HEK293T (cell line): ENCODE measurements at regions not wholly inside any gene's neighbourhood (a gene's known extent, or its start where the extent isn't known, plus 50 kb on each side); places are given as distances from the start of the nearest gene placed in this dataset.

ENCODE experiments used
- CTCF ChIA-PET: fragments of 350-600 bp; formaldehyde crosslinking; extraction: SDS; loops from one replicate; lab custom pipeline; 2021; ENCODE audit warnings: antibody characterized with exemption, inconsistent platforms; lab: Yijun Ruan, JAX
- POLR2A ChIA-PET: fragments of 350-600 bp; formaldehyde crosslinking; extraction: SDS; loops from one replicate; lab custom pipeline; 2020; ENCODE audit warnings: antibody characterized with exemption, inconsistent platforms; lab: Yijun Ruan, JAX
- DNase-seq: peaks from one replicate; pipeline ENCODE4 v3.0.0; 2012; ENCODE audit warnings: mixed read lengths; ENCODE audit errors: extremely low spot score
- ARNT ChIP-seq: fragments of 450-650 bp; IDR thresholded peaks from 2 replicates; pipeline ENCODE4 v1.6.1; 2017; ENCODE audit warnings: mild to moderate bottlenecking
- BHLHE40 ChIP-seq: fragments of 450-650 bp; IDR thresholded peaks from 2 replicates; pipeline ENCODE4 v1.6.1; 2016; ENCODE audit warnings: mild to moderate bottlenecking, moderate library complexity, borderline replicate concordance
- CTBP1 ChIP-seq: fragments of 450-650 bp; IDR thresholded peaks from 2 replicates; pipeline ENCODE4 v1.6.1; 2016; ENCODE audit warnings: borderline replicate concordance
- ELF4 ChIP-seq: fragments of 450-650 bp; IDR thresholded peaks from 2 replicates; pipeline ENCODE4 v1.6.1; 2017; ENCODE audit warnings: antibody characterized with exemption
- FOXA1 ChIP-seq: fragments of 450-650 bp; IDR thresholded peaks from 2 replicates; pipeline ENCODE4 v1.6.1; 2016; ENCODE audit warnings: mild to moderate bottlenecking
- FOXK2 ChIP-seq: fragments of 450-650 bp; IDR thresholded peaks from 2 replicates; pipeline ENCODE4 v1.6.1; 2016; ENCODE audit warnings: mild to moderate bottlenecking
- FOXM1 ChIP-seq: fragments of 450-650 bp; IDR thresholded peaks from 2 replicates; pipeline ENCODE4 v1.6.1; 2017; ENCODE audit warnings: mild to moderate bottlenecking, borderline replicate concordance
- HDGF ChIP-seq: fragments of 450-650 bp; IDR thresholded peaks from 2 replicates; pipeline ENCODE4 v1.6.1; 2017; ENCODE audit warnings: antibody characterized with exemption, borderline replicate concordance
- L3MBTL2 ChIP-seq: fragments of 450-650 bp; conservative IDR thresholded peaks from 2 replicates; pipeline ENCODE4 v1.6.1; 2016; ENCODE audit warnings: mild to moderate bottlenecking
- LEF1 ChIP-seq: fragments of 450-650 bp; IDR thresholded peaks from 2 replicates; pipeline ENCODE4 v1.6.1; 2017; ENCODE audit warnings: mild to moderate bottlenecking, borderline replicate concordance
- NFRKB ChIP-seq: fragments of 450-650 bp; IDR thresholded peaks from 2 replicates; pipeline ENCODE4 v1.6.1; 2016; ENCODE audit warnings: mild to moderate bottlenecking, moderate library complexity
- SP1 ChIP-seq: fragments of 450-650 bp; IDR thresholded peaks from 2 replicates; pipeline ENCODE4 v1.6.1; 2017
- SUZ12 ChIP-seq: fragments of 450-650 bp; IDR thresholded peaks from 2 replicates; pipeline ENCODE4 v1.6.1; 2016; ENCODE audit warnings: mild to moderate bottlenecking
- TARDBP ChIP-seq: fragments of 450-650 bp; IDR thresholded peaks from 2 replicates; pipeline ENCODE4 v1.6.1; 2016
- ZNF384 ChIP-seq: fragments of 450-650 bp; IDR thresholded peaks from 2 replicates; pipeline ENCODE4 v1.6.1; 2016
- TF ChIP-seq, protein P1 (sequence below): fragments of 450-650 bp; IDR thresholded peaks from 2 replicates; pipeline ENCODE4 v1.6.1; 2016

DNA sequence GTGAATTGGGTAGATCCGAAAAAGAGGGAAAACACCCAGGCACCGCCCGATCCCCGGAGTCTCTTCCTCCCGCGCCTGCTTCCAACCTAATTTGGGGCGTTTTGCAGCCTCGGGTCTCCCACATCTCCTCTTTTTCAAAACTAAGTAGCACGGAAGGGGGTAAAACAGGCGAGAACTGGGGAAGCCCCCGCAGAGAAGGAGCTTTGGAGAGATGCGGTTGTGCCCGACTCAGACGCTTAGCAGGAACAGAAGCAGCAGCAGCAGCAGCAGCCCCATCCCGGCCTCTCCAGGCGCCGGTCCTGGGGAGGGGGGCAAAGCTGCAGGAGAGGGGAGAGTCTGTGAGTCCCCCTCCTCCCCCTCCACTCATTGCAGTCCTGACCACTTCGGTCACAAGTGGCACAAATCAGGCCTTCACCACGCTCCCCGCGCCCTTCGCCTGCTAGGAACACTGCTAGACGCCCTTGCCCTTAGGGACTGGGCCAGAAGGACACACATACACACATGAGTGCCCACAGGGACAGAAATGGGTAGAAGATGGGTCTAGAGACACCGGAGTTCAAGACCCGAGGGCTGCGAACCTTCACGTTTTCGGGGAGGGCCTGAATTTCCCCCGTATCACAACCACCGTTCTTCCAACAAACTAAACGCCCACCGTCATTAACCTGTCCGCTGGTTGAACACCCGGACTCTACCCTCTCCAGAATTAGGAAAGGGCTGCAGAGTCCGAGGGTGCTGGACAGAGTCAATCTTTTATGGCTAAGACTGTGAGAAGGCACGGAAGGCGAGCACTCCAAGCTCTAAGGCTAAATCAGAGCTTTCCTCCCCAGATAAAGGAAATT, 98.3 kb upstream of the HSD17B12 start:
- ChIA-PET CTCF (no interaction called here), POLR2A (interaction anchor here (0.7 to 1.0 kb wide), 2 partner anchors 8 to 224 kb away, joined by 3 read pairs; partner anchors contain the start of gene TTC17)
- TF ChIP-seq BHLHE40, result no peak
- TF ChIP-seq NFRKB, result no peak
- no peak for TF ChIP-seq TARDBP
- no peak for TF ChIP-seq FOXK2
- no peak for TF ChIP-seq ZNF384
- TF ChIP-seq CTBP1, result no peak
- DNase-seq, result no peak

- no peak for DNase-seq
- POLR2A ChIA-PET, result interaction anchor here (0.7 to 1.0 kb wide), 2 partner anchors 8 to 225 kb away, joined by 3 read pairs; partner anchors contain the start of gene TTC17
- CTCF ChIA-PET, result no interaction called here
- TF ChIP-seq FOXM1 (no peak), SUZ12 (no peak)
Measured at GRCh38 chr11:43582863-43583462, 97.6 kb upstream of the HSD17B12 start.

- POLR2A ChIA-PET, result interaction anchor here (1.0 kb wide), 1 partner anchor 225 kb away, joined by 3 read pairs; the partner anchor contains the start of gene TTC17
- CTCF ChIA-PET, result no interaction called here
- TF ChIP-seq ARNT (no peak), HDGF (no peak), FOXK2 (no peak), NFRKB (no peak), L3MBTL2 (no peak), FOXM1 (no peak), LEF1 (no peak), SP1 (no peak), CTBP1 (no peak)
- DNase-seq, result no peak
Measured at GRCh38 chr11:43583548-43583947, 97.0 kb upstream of the HSD17B12 start.

DNA sequence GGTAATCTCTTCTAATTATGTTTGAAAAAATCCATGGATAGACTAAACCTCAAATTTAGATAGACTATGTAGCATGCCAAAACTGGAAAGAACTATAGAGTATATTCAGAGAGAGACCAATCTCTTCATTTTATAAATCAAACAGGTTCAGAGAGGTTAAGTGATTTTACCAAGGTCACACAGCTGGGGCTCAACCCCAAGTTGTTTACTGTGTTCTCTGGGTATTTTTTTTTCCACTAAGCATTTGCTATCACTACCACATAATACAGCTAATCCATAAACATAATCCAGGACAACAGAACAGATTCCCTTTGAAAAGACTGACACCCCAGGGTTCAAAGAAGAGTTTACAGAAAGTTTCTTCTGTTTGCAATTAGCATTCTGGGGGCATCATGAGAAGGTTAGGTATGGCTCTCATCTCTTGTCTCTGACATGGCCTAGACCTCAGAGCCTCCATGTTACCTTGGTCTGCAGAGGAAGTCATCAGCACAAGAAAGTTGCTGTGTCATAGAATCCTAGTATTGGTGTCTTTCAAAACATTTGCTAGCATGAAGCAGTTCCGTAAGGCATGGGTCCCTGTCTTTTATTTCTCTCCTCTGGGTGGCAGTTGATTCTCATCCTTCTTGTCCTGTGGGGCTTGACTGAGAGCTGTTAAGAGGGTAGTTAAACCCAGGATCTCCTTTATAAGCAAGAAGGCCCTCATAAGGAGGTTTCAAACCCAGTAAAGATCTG, 94.5 kb upstream of the HSD17B12 start:
- POLR2A ChIA-PET, result no interaction called here
- CTCF ChIA-PET, result interaction anchor here (1.2 kb wide), 1 partner anchor 10 kb away, joined by 3 read pairs; no protein-coding TSS in a partner anchor
- no peak for DNase-seq
- TF ChIP-seq BHLHE40 (no peak), ZNF384 (no peak), ELF4 (no peak), HDGF (no peak), LEF1 (no peak), FOXA1 (no peak), SUZ12 (no peak), L3MBTL2 (no peak), FOXM1 (no peak), NFRKB (no peak), SP1 (no peak), FOXK2 (no peak), ARNT (no peak), TARDBP (no peak), CTBP1 (no peak)
- TF ChIP-seq, protein P1, sequence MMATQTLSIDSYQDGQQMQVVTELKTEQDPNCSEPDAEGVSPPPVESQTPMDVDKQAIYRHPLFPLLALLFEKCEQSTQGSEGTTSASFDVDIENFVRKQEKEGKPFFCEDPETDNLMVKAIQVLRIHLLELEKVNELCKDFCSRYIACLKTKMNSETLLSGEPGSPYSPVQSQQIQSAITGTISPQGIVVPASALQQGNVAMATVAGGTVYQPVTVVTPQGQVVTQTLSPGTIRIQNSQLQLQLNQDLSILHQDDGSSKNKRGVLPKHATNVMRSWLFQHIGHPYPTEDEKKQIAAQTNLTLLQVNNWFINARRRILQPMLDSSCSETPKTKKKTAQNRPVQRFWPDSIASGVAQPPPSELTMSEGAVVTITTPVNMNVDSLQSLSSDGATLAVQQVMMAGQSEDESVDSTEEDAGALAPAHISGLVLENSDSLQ, result no peak

DNA sequence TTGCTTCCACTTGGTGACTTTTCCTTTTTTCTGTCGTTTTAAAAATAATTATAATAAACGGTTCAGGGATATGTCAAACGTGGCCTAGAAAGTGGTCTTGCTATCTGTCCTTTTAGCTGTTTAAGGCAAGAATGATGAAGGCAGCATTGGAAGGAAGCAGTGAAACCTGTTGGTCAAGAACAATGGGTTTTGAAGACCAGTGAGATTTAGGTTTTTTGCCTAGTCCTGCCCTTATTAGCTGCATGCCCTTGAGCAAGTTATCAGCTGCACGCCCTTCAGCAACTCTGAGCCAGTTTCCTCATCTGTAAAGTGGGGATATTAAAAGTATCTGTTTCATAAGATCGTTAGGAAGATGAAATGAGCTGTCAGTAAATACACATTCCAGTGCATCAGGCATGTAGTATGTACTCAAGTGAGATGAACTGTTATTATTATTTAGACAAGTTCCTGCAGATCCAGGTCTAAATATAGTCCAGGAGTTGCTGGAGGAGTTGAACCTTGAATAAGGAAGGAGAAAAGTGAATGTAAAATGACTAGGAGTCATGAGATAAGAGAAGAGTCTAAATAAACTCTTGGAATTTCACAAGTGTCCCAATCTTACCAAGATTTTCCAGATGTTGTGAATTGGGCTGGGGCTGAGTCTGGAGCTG, 90.8 kb upstream of the HSD17B12 start:
- TF ChIP-seq ARNT (no peak), FOXK2 (no peak), HDGF (no peak), CTBP1 (no peak), FOXM1 (no peak), SP1 (no peak)
- DNase-seq, result no peak
- ChIA-PET POLR2A (no interaction called here), CTCF (interaction anchor here (1.0 kb wide), 1 partner anchor 13 kb away, joined by 3 read pairs; no protein-coding TSS in a partner anchor)

- TF ChIP-seq NFRKB, result no peak
- TF ChIP-seq ZNF384, result no peak
- no peak for TF ChIP-seq FOXM1
- TF ChIP-seq BHLHE40, result no peak
- no peak for TF ChIP-seq FOXK2
- TF ChIP-seq TARDBP, result no peak
- TF ChIP-seq HDGF, result no peak
- no peak for TF ChIP-seq SP1
- TF ChIP-seq, protein P1, result no peak
- TF ChIP-seq LEF1, result no peak
- TF ChIP-seq SUZ12, result no peak
- no peak for TF ChIP-seq CTBP1
- TF ChIP-seq ARNT, result no peak
- no peak for TF ChIP-seq FOXA1
- TF ChIP-seq L3MBTL2, result no peak
- TF ChIP-seq ELF4, result no peak
- ChIA-PET POLR2A (no interaction called here), CTCF (no interaction called here)
- no peak for DNase-seq
Measured at GRCh38 chr11:43601511-43601910, 79.0 kb upstream of the HSD17B12 start.
